Skeletal muscle tissue (tissue), 3 donors: ENCODE measurements at regions not wholly inside any gene's neighbourhood (a gene's known extent, or its start where the extent isn't known, plus 50 kb on each side); places are given as distances from the start of the nearest gene placed in this dataset.

Experiments
- H3K27ac ChIP-seq: one replicate; pipeline ENCODE4 v1.7.0; 2013; ENCODE audit warnings: mild to moderate bottlenecking, low read depth, low read length, inconsistent platforms
- H3K27me3 ChIP-seq, 3 donors: one replicate each; pipeline ENCODE4 v1.7.0; 2013; ENCODE audit warnings: low read length in 3 of 3; ENCODE audit not compliant: control insufficient read depth in 3 of 3, insufficient read depth in 3 of 3
- H3K36me3 ChIP-seq, 3 donors: one replicate each; pipeline ENCODE4 v1.7.0; 2013; ENCODE audit warnings: low read length in 3 of 3; ENCODE audit not compliant: control insufficient read depth in 3 of 3, insufficient read depth in 3 of 3
- H3K4me1 ChIP-seq, 3 donors: one replicate each; pipeline ENCODE4 v1.7.0; 2013; ENCODE audit warnings: low read length in 3 of 3, mild to moderate bottlenecking in 3 of 3; ENCODE audit not compliant: control insufficient read depth in 3 of 3, insufficient read depth in 3 of 3
- H3K4me3 ChIP-seq, 3 donors: one replicate each; pipeline ENCODE4 v1.7.0; 2013; ENCODE audit warnings: low read length in 3 of 3
- H3K9ac ChIP-seq, 3 donors: one replicate each; pipeline ENCODE4 v1.7.0; 2013; ENCODE audit warnings: low read length in 3 of 3, mild to moderate bottlenecking in 3 of 3, moderate library complexity in 2 of 3, low read depth in 1 of 3
- H3K9me3 ChIP-seq, 3 donors: one replicate each; pipeline ENCODE4 v1.7.0; 2013; ENCODE audit warnings: low read length in 3 of 3; ENCODE audit not compliant: control insufficient read depth in 3 of 3
- donor health status: Osteomylitis.

DNA sequence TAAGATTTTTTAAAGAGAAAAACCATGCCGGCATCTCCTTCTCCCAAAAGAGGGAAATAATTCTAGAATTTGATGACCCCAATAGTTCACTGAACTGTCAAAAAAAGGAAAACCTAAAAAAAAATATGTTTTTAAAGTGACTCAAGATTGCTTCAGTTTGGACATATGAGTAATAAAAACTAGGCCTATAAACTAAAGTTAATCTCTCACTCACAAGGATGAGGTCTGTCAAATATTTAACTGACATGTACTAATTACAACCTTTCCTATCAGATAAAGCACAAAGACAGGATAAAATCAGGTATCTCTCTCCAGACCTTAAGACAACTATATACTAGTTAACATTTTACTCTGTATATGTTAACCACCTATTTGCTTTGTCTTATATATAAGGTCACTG, 231.9 kb downstream of the NSUN3 start:
- Histone ChIP-seq H3K4me1 (no peaks in the 10 kb centered on the region), H3K4me3 (no peak overlapping the region), H3K9me3 (no peaks in the 10 kb centered on the region), H3K27me3 (no peaks in the 10 kb centered on the region), H3K36me3 (no peaks in the 10 kb centered on the region), H3K27ac (no peak overlapping the region), H3K9ac (no peak overlapping the region)

DNA sequence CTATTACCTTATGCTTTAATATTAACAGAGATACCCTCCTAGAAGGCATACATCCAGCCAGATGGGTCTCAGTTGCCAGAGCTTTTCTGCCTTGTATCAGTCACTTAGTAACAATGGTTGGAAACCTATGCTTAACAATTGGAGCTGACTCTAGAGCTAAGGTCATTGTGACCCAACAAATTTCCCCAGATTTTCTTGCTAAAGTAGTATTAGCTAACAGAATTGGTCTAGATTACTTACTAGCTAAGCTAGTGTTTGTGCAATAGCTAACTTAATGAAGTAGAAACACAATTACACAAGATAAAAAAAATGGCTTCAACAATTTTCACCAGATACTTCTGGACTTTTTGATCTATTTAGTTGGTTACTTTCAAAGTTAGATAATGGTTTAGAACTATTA, 236.9 kb downstream of the NSUN3 start:
- no peak overlapping the region for H3K27ac ChIP-seq
- no peaks in the 10 kb centered on the region for H3K36me3 ChIP-seq
- no peaks in the 10 kb centered on the region for H3K27me3 ChIP-seq
- H3K4me3 ChIP-seq = no peak overlapping the region
- no peaks in the 10 kb centered on the region for H3K9me3 ChIP-seq
- no peak overlapping the region for H3K9ac ChIP-seq
- H3K4me1 ChIP-seq = no peaks in the 10 kb centered on the region

DNA sequence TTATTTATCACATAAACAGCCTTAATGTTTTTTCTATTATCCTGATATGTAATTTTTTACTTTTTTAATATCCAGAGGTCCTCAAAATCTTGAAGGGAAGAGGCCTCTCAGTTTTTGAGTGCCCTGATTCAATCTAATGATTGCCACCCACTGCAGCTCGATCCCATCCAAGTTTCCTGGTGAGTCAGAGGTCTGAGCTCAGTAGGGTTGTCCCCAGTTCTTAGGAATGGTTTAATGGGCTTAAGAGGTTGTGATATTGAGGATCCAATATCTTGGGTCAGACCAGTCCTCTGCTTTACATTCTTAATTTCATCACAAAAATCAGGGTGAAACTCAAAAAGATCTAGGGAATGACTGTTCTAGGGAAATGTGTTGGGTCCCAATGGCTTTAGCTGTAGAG, 238.5 kb downstream of the NSUN3 start:
- no peak overlapping the region for H3K27ac ChIP-seq
- no peaks in the 10 kb centered on the region for H3K4me1 ChIP-seq
- no peaks in the 10 kb centered on the region for H3K36me3 ChIP-seq
- no peak overlapping the region for H3K9ac ChIP-seq
- no peaks in the 10 kb centered on the region for H3K9me3 ChIP-seq
- H3K27me3 ChIP-seq = no peaks in the 10 kb centered on the region
- no peak overlapping the region for H3K4me3 ChIP-seq

GRCh38 chr3:94303266-94303665, 240.4 kb downstream of the NSUN3 start:
- Histone ChIP-seq H3K36me3 (no peaks in the 10 kb centered on the region), H3K27me3 (no peaks in the 10 kb centered on the region), H3K9ac (no peak overlapping the region), H3K4me3 (no peak overlapping the region), H3K27ac (no peak overlapping the region), H3K4me1 (no peaks in the 10 kb centered on the region), H3K9me3 (no peaks in the 10 kb centered on the region)

DNA sequence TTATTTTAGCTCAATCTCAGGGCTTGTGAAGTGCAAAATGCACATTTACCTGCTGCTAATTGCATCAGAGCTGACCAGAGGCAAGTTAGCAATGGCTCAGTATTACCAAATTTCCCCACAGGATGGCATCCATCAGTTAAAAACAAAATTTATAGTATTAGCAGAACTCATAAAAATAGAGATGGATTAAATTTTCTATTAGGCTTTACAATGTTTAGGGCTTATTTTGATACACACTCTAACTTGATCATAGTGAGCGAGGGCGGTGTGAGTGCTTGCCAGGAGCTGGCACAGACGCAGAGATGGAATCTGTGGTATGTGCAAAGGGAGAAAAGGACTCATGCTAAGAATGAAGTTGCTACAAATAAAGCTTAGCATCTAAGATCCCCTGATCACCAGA, 241.0 kb downstream of the NSUN3 start:
- Histone ChIP-seq H3K9ac (no peak overlapping the region), H3K4me3 (no peak overlapping the region), H3K27me3 (no peaks in the 10 kb centered on the region), H3K36me3 (no peaks in the 10 kb centered on the region), H3K9me3 (no peaks in the 10 kb centered on the region), H3K27ac (no peak overlapping the region), H3K4me1 (no peaks in the 10 kb centered on the region)

DNA sequence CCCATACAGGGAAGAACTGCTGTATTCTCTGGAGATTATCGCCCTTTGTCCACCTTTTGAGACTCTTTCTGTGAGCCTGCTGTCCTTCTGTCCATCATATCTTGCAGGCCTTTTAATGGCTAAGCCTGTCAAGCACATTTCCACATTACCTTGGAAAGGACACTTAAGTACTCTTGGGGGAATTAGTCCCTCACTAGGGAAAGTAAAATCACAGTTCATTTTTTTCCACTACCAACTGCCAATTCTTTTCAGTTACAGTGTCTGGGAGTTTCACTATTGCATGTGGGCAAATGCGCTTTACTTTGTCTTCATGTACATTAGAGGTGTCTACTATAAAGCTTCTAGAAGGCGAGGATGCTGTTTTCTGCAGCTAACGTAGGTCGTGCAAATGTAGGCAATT, 242.1 kb downstream of the NSUN3 start:
- Histone ChIP-seq H3K4me1 (no peaks in the 10 kb centered on the region), H3K27ac (no peak overlapping the region), H3K4me3 (no peak overlapping the region), H3K27me3 (no peaks in the 10 kb centered on the region), H3K9ac (no peak overlapping the region), H3K36me3 (no peaks in the 10 kb centered on the region), H3K9me3 (no peaks in the 10 kb centered on the region)

DNA sequence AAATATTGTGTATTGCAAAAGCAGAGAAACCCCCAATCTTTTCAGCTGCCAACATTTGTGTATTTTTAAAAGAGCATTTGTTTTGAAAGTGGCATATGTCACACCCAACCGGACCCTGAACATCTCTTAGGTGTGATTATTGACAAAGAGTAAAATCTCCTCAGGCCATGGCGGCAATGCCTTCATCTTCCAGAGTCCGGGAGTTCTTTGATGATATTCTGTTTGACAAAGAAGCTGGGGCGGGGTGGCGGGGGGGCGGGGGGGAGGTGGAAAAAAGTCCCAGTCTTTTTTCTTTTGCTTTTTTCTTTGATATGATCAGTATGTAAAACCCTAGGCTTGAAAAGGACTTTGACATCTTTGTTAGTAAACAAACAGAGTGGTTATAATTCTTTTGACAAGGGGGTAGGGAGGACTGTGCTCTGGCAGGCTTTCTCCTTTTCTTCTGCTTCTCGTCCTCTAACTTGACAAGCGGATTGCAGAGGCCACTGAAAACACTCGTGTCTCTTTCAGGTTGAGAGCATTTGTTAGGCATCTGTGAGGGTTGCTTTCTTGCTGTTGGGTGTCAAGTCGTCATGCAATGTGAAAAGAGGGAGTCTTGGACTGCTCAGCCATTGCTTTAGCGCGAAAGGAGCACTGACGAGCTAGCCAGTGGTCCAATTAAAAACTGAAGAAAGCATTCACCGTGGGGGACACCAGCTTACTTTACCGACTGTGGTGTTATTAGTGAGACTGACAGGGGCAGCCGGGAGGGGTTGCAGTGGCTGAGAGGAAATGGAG, 243.2 kb downstream of the NSUN3 start:
- Histone ChIP-seq H3K4me3 (no peak overlapping the region), H3K9ac (no peak overlapping the region), H3K27ac (no peak overlapping the region), H3K4me1 (no peaks in the 10 kb centered on the region), H3K27me3 (no peaks in the 10 kb centered on the region), H3K36me3 (no peaks in the 10 kb centered on the region), H3K9me3 (no peaks in the 10 kb centered on the region)

GRCh38 chr3:94307588-94307987, 244.7 kb downstream of the NSUN3 start:
- no peaks in the 10 kb centered on the region for H3K27me3 ChIP-seq
- H3K36me3 ChIP-seq = no peaks in the 10 kb centered on the region
- no peaks in the 10 kb centered on the region for H3K4me1 ChIP-seq
- H3K9ac ChIP-seq = no peak overlapping the region
- H3K27ac ChIP-seq = no peak overlapping the region
- H3K9me3 ChIP-seq = no peaks in the 10 kb centered on the region
- H3K4me3 ChIP-seq = no peak overlapping the region

DNA sequence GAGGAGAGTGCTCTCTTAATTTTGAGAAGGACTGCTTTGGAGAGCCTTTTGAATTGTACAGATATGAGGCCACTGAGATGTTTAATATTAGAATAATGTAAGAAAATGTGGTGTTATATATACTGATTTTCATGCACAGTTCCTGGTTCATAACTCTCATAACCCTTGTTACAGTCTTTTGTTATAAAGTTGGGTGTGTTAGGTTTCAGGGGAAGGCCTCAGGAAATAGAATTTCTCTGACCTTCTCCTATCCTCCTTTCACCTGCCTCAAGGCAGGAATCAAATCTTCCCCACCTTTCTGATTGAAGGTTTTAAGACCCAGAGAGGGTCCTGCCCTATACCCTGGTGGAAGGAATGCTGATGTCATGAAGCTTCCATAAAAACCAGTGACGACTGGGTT, 245.9 kb downstream of the NSUN3 start:
- H3K9me3 ChIP-seq = no peaks in the 10 kb centered on the region
- no peak overlapping the region for H3K4me3 ChIP-seq
- H3K9ac ChIP-seq = no peak overlapping the region
- H3K36me3 ChIP-seq = no peaks in the 10 kb centered on the region
- H3K4me1 ChIP-seq = no peaks in the 10 kb centered on the region
- H3K27ac ChIP-seq = no peak overlapping the region
- H3K27me3 ChIP-seq = no peaks in the 10 kb centered on the region

DNA sequence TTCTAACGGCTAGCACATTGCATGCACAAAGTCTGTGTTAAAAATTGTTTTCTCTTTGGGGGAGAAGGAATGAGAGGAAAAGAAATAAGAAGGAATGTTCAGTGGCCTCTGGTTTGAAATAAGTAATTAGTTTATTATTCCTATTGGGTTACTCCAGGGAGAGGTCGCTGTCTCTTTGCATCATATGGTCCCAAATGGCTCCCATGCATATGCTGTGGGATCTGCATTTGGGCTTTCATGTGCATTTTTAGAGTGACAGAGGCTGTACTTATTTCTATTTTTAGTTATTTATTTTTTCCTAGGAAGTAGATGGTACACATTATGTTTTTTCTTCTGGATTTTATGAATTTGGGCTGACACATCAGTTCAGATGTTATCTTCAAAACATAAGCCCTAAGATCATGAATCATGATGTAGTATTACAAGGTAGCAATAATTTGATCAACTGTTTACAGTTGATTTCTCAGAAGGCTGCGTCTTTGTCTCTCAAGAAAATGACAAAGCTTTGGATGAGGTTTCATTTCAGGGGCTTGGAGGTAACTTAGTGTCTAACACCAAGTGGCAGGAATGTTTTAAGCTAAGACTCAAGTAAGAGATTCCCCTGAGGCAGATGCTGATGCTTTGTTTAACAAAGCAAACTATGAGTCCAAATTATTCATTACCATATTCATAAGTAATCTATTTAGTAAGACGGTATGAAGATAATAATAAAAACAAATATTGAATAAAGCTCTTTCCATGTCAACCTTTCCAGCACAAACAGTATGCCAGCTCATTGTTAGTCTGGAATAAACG, 247.7 kb downstream of the NSUN3 start:
- H3K9me3 ChIP-seq = no peaks in the 10 kb centered on the region
- H3K4me1 ChIP-seq = no peaks in the 10 kb centered on the region
- no peaks in the 10 kb centered on the region for H3K36me3 ChIP-seq
- H3K4me3 ChIP-seq = no peak overlapping the region
- H3K9ac ChIP-seq = no peak overlapping the region
- H3K27ac ChIP-seq = no peak overlapping the region
- H3K27me3 ChIP-seq = no peaks in the 10 kb centered on the region
